Left ventricle myocardium inferior (tissue), 1 donor: ENCODE measurements at regions not wholly inside any gene's neighbourhood (a gene's known extent, or its start where the extent isn't known, plus 50 kb on each side); places are given as distances from the start of the nearest gene placed in this dataset.

ENCODE experiments used
- DNase-seq: peaks from one replicate; pipeline ENCODE4 v3.0.0-alpha.2; 2020
- H3K27ac ChIP-seq: fragments of 200-600 bp; replicated peaks from 2 replicates; pipeline ENCODE4 v1.8.0; 2021
- H3K27me3 ChIP-seq: fragments of 200-600 bp; 2 replicates; pipeline ENCODE4 v1.8.0; 2021; ENCODE audit warnings: low read depth
- H3K36me3 ChIP-seq: fragments of 200-600 bp; 2 replicates; pipeline ENCODE4 v1.8.0; 2021
- H3K4me1 ChIP-seq: fragments of 200-600 bp; 2 replicates; pipeline ENCODE4 v1.8.0; 2021
- H3K4me3 ChIP-seq: fragments of 200-600 bp; 2 replicates; pipeline ENCODE4 v1.8.0; 2021; ENCODE audit warnings: mild to moderate bottlenecking, moderate library complexity
- H3K9me3 ChIP-seq: fragments of 200-600 bp; replicated peaks from 2 replicates; pipeline ENCODE4 v1.8.0; 2021
- CTCF ChIP-seq: fragments of 200-600 bp; IDR thresholded peaks from 2 replicates; pipeline ENCODE4 v1.8.0; 2021; ENCODE audit warnings: antibody characterized with exemption, mild to moderate bottlenecking, borderline replicate concordance
- intact Hi-C: fragments of 100-400 bp; cut with micrococcal nuclease; formaldehyde crosslinking; loops from one replicate; pipeline ENCODE4 v1.11.0; 2022
- donor health status: DM: no; HTN: yes; CAD: no; lungs with severe emphysema.

- Histone ChIP-seq H3K27ac (no peak overlapping the region), H3K36me3 (no peaks in the 10 kb centered on the region), H3K27me3 (no peaks in the 10 kb centered on the region), H3K4me1 (no peaks in the 10 kb centered on the region), H3K4me3 (no peak overlapping the region), H3K9me3 (no peaks in the 10 kb centered on the region)
- intact Hi-C loops = no loop called here
- no peak for DNase-seq
- TF ChIP-seq CTCF = no peak
Observed at GRCh38 chr4:12588582-12588981, 895.6 kb downstream of the RAB28 start.

GRCh38 chr4:12586242-12587006, 897.7 kb downstream of the RAB28 start:
- Histone ChIP-seq H3K27ac (no peak overlapping the region), H3K4me3 (no peak overlapping the region), H3K36me3 (no peaks in the 10 kb centered on the region), H3K27me3 (no peaks in the 10 kb centered on the region), H3K9me3 (no peaks in the 10 kb centered on the region), H3K4me1 (no peaks in the 10 kb centered on the region)
- intact Hi-C loops = no loop called here
- TF ChIP-seq CTCF = no peak
- DNase-seq = no peak

- no peaks in the 10 kb centered on the region for H3K36me3 ChIP-seq
- TF ChIP-seq CTCF = no peak
- H3K4me3 ChIP-seq = no peak overlapping the region
- no peak overlapping the region for H3K27ac ChIP-seq
- H3K9me3 ChIP-seq = no peaks in the 10 kb centered on the region
- H3K27me3 ChIP-seq = no peaks in the 10 kb centered on the region
- H3K4me1 ChIP-seq = no peaks in the 10 kb centered on the region
- no peak for DNase-seq
- intact Hi-C loops = no loop called here
Observed at GRCh38 chr4:12584116-12584875, 899.8 kb downstream of the RAB28 start.

GRCh38 chr4:12583275-12583674, 900.9 kb downstream of the RAB28 start:
- H3K9me3 ChIP-seq = no peaks in the 10 kb centered on the region
- no peak overlapping the region for H3K27ac ChIP-seq
- DNase-seq = no peak
- H3K4me3 ChIP-seq = no peak overlapping the region
- no peak for TF ChIP-seq CTCF
- H3K27me3 ChIP-seq = no peaks in the 10 kb centered on the region
- no peaks in the 10 kb centered on the region for H3K4me1 ChIP-seq
- intact Hi-C loops = no loop called here
- H3K36me3 ChIP-seq = no peaks in the 10 kb centered on the region

GRCh38 chr4:12580787-12581186, 903.4 kb downstream of the RAB28 start:
- H3K36me3 ChIP-seq = no peaks in the 10 kb centered on the region
- intact Hi-C loops = no loop called here
- H3K9me3 ChIP-seq = no peaks in the 10 kb centered on the region
- H3K4me3 ChIP-seq = no peak overlapping the region
- DNase-seq = no peak
- H3K27ac ChIP-seq = no peak overlapping the region
- TF ChIP-seq CTCF = no peak
- no peaks in the 10 kb centered on the region for H3K4me1 ChIP-seq
- no peaks in the 10 kb centered on the region for H3K27me3 ChIP-seq
